HEK293 (cell line): ENCODE measurements at regions not wholly inside any gene's neighbourhood (a gene's known extent, or its start where the extent isn't known, plus 50 kb on each side); places are given as distances from the start of the nearest gene placed in this dataset.

Source experiments
- CTCF ChIA-PET: fragments of 350-600 bp; formaldehyde crosslinking; extraction: SDS; loops from one replicate; lab custom pipeline; 2021; ENCODE audit warnings: antibody characterized with exemption; lab: Yijun Ruan, JAX
- POLR2A ChIA-PET: fragments of 300-600 bp; formaldehyde crosslinking; extraction: SDS; loops from one replicate; lab custom pipeline; 2020; ENCODE audit warnings: antibody characterized with exemption, inconsistent platforms; lab: Yijun Ruan, JAX
- H3K27ac ChIP-seq: fragments of 200-500 bp; sonication (Bioruptor generic); 2 replicates; pipeline ENCODE4 v1.5.1; 2014; ENCODE audit warnings: low read depth, low read length, control low read depth, inconsistent platforms; ENCODE audit errors: extremely low read depth
- H3K36me3 ChIP-seq, 2 experiments: fragments of 200-500 bp in 1 of 2; sonication (Bioruptor generic) in 1 of 2; 1 replicate in 1 of 2; 2 replicates in 1 of 2; pipeline ENCODE4 v1.5.1; 2014 to 2017; ENCODE audit warnings: inconsistent platforms in 2 of 2, low read length in 2 of 2; ENCODE audit not compliant: control insufficient read depth in 2 of 2, insufficient read depth in 1 of 2
- H3K4me1 ChIP-seq: fragments of 200-500 bp; sonication (Bioruptor generic); 2 replicates; pipeline ENCODE4 v1.5.1; 2014; ENCODE audit warnings: mild to moderate bottlenecking, low read length, inconsistent platforms; ENCODE audit not compliant: control insufficient read depth, insufficient read depth
- H3K4me3 ChIP-seq: 2 replicates; pipeline ENCODE4 v1.5.1; 2011; ENCODE audit warnings: low read depth, mild to moderate bottlenecking, control low read depth, low read length, moderate library complexity
- H3K9me3 ChIP-seq: fragments of 200-500 bp; sonication (Bioruptor generic); 2 replicates; pipeline ENCODE4 v1.5.1; 2014; ENCODE audit warnings: low read depth, low read length, inconsistent platforms; ENCODE audit not compliant: control insufficient read depth, insufficient read depth
- EGR2 ChIP-seq: fragments of 450-650 bp; formaldehyde crosslinking; IDR thresholded peaks from 2 replicates; pipeline ENCODE4 v1.5.1; 2016; ENCODE audit warnings: low read depth, missing biosample characterization, missing genetic modification characterization
- GFI1B ChIP-seq: fragments of 450-650 bp; formaldehyde crosslinking; IDR thresholded peaks from 2 replicates; pipeline ENCODE4 v1.5.1; 2016; ENCODE audit warnings: missing biosample characterization, missing genetic modification characterization
- SCRT1 ChIP-seq: fragments of 450-650 bp; formaldehyde crosslinking; IDR thresholded peaks from 2 replicates; pipeline ENCODE4 v1.5.1; 2016; ENCODE audit warnings: missing biosample characterization, missing genetic modification characterization, borderline replicate concordance
- SP7 ChIP-seq: fragments of 450-650 bp; formaldehyde crosslinking; IDR thresholded peaks from 2 replicates; pipeline ENCODE4 v1.5.1; 2016; ENCODE audit warnings: missing biosample characterization, missing genetic modification characterization
- TRIM28 ChIP-seq: IDR thresholded peaks from 2 replicates; pipeline ENCODE4 v1.6.1; 2011; ENCODE audit warnings: low read length, control low read depth, borderline replicate concordance
- ZBTB20 ChIP-seq: fragments of 450-650 bp; formaldehyde crosslinking; IDR thresholded peaks from 2 replicates; pipeline ENCODE4 v1.5.1; 2016; ENCODE audit warnings: missing biosample characterization, missing genetic modification characterization
- ZEB2 ChIP-seq: fragments of 450-650 bp; formaldehyde crosslinking; IDR thresholded peaks from 2 replicates; pipeline ENCODE4 v1.5.1; 2016; ENCODE audit warnings: missing biosample characterization, missing genetic modification characterization
- ZFP69B ChIP-seq: fragments of 450-650 bp; formaldehyde crosslinking; IDR thresholded peaks from 2 replicates; pipeline ENCODE4 v1.5.1; 2016; ENCODE audit warnings: missing biosample characterization, missing genetic modification characterization
- ZNF121 ChIP-seq: fragments of 450-650 bp; formaldehyde crosslinking; IDR thresholded peaks from 2 replicates; pipeline ENCODE4 v1.5.1; 2016; ENCODE audit warnings: missing biosample characterization, missing genetic modification characterization
- ZNF214 ChIP-seq: fragments of 450-650 bp; formaldehyde crosslinking; IDR thresholded peaks from 2 replicates; pipeline ENCODE4 v1.5.1; 2017; ENCODE audit warnings: missing biosample characterization, mild to moderate bottlenecking, missing genetic modification characterization, borderline replicate concordance
- ZNF223 ChIP-seq: fragments of 450-650 bp; formaldehyde crosslinking; IDR thresholded peaks from 2 replicates; pipeline ENCODE4 v1.5.1; 2016; ENCODE audit warnings: missing biosample characterization, missing genetic modification characterization
- ZNF341 ChIP-seq: fragments of 450-650 bp; formaldehyde crosslinking; IDR thresholded peaks from 2 replicates; pipeline ENCODE4; 2016; ENCODE audit warnings: low read depth, missing biosample characterization, missing genetic modification characterization
- ZNF366 ChIP-seq: fragments of 450-650 bp; formaldehyde crosslinking; conservative IDR thresholded peaks from 2 replicates; pipeline ENCODE4 v1.5.1; 2016; ENCODE audit warnings: missing biosample characterization, missing genetic modification characterization
- ZNF433 ChIP-seq: fragments of 450-650 bp; formaldehyde crosslinking; IDR thresholded peaks from 2 replicates; pipeline ENCODE4 v1.5.1; 2016; ENCODE audit warnings: missing biosample characterization, missing genetic modification characterization, low read depth
- ZNF473 ChIP-seq: fragments of 450-650 bp; formaldehyde crosslinking; IDR thresholded peaks from 2 replicates; pipeline ENCODE4 v1.5.1; 2017; ENCODE audit warnings: missing biosample characterization, missing genetic modification characterization
- ZNF510 ChIP-seq: fragments of 450-650 bp; formaldehyde crosslinking; IDR thresholded peaks from 2 replicates; pipeline ENCODE4 v1.5.1; 2018; ENCODE audit warnings: mild to moderate bottlenecking, missing genetic modification characterization, missing biosample characterization; ENCODE audit not compliant: insufficient replicate concordance
- ZNF514 ChIP-seq: fragments of 450-650 bp; formaldehyde crosslinking; IDR thresholded peaks from 2 replicates; pipeline ENCODE4 v1.5.1; 2016; ENCODE audit warnings: missing biosample characterization, missing genetic modification characterization
- ZNF629 ChIP-seq: fragments of 450-650 bp; formaldehyde crosslinking; IDR thresholded peaks from 2 replicates; pipeline ENCODE4 v1.5.1; 2017; ENCODE audit warnings: missing biosample characterization, missing genetic modification characterization
- ZNF830 ChIP-seq: fragments of 450-650 bp; IDR thresholded peaks from 2 replicates; pipeline ENCODE4 v1.5.0; 2018; ENCODE audit warnings: missing biosample characterization, missing genetic modification characterization, low read depth, mild to moderate bottlenecking, moderate library complexity
- ZSCAN16 ChIP-seq: fragments of 450-650 bp; formaldehyde crosslinking; IDR thresholded peaks from 2 replicates; pipeline ENCODE4 v1.5.1; 2016; ENCODE audit warnings: missing biosample characterization, missing genetic modification characterization
- TF ChIP-seq, protein P1 (sequence below): fragments of 450-650 bp; formaldehyde crosslinking; IDR thresholded peaks from 2 replicates; pipeline ENCODE4 v1.5.1; 2016; ENCODE audit warnings: missing biosample characterization, missing genetic modification characterization
- TF ChIP-seq, protein P2 (sequence below): fragments of 450-650 bp; formaldehyde crosslinking; IDR thresholded peaks from 2 replicates; pipeline ENCODE4 v1.5.1; 2016; ENCODE audit warnings: missing biosample characterization, missing genetic modification characterization, low read depth
- TF ChIP-seq, protein P3 (sequence below): fragments of 450-650 bp; formaldehyde crosslinking; IDR thresholded peaks from 2 replicates; pipeline ENCODE4 v1.5.1; 2016; ENCODE audit warnings: missing biosample characterization, missing genetic modification characterization
- TF ChIP-seq, protein P4 (sequence below): fragments of 450-650 bp; formaldehyde crosslinking; IDR thresholded peaks from 2 replicates; pipeline ENCODE4 v1.5.1; 2017; ENCODE audit warnings: missing biosample characterization, missing genetic modification characterization

DNA sequence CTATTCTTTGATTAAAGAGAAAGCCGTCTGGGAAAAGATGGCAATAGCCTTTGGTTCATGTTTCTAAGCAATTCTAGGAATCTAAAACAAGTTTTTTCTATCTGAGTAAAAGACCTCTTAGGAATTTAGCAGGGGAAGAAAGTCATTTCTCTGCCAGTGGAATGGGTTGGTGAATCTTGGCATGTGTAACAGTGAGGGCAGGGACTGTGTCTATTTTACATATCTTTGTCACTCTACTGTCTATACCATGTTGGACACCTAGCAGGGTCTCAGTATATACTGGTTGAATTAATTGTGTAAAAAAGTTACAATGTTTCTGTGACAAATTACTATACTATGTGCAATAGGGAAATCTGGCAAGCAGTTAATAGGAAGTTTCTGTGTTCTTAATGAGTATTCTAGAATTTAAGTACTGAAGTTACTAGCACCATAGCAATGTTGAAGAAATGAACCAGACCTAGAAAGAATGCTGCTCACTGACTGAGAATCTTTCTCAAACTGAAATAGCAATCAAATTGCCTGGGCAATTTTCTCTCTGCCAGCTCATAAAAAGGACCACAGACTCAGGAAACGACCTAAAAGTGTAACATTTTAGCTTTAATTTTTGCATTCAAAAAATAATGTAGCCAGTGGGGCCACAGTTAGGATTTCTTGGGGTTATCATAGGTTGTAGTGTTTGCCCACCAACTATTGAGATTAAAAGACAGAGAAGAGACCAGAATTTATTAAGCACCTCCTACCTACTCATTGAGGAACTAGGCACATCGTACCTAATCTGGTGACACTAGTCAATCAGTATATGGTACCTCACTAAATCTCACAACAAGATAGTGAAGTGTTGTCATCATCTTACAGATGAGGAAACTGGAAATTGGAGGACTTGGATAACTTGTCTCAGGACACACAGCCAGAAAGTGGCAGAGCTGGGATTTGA, 56.2 kb upstream of the LEKR1 start:
- POLR2A ChIA-PET: no interaction called here
- H3K9me3 ChIP-seq: no peaks in the 10 kb centered on the region
- CTCF ChIA-PET: interaction anchor here (0.7 kb wide), 1 partner anchor 47 kb away, joined by 3 read pairs; no protein-coding TSS in a partner anchor
- TF ChIP-seq ZNF121 (no peak), ZSCAN16 (tag by site-specific recombination) (no peak), ZBTB20 (tag by site-specific recombination) (no peak), ZNF366 (tag by site-specific recombination) (no peak), ZNF341 (tag by site-specific recombination) (no peak)
- TF ChIP-seq, protein P1, sequence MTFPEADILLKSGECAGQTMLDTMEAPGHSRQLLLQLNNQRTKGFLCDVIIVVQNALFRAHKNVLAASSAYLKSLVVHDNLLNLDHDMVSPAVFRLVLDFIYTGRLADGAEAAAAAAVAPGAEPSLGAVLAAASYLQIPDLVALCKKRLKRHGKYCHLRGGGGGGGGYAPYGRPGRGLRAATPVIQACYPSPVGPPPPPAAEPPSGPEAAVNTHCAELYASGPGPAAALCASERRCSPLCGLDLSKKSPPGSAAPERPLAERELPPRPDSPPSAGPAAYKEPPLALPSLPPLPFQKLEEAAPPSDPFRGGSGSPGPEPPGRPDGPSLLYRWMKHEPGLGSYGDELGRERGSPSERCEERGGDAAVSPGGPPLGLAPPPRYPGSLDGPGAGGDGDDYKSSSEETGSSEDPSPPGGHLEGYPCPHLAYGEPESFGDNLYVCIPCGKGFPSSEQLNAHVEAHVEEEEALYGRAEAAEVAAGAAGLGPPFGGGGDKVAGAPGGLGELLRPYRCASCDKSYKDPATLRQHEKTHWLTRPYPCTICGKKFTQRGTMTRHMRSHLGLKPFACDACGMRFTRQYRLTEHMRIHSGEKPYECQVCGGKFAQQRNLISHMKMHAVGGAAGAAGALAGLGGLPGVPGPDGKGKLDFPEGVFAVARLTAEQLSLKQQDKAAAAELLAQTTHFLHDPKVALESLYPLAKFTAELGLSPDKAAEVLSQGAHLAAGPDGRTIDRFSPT (tag by site-specific recombination): no peak
- TF ChIP-seq, protein P2, sequence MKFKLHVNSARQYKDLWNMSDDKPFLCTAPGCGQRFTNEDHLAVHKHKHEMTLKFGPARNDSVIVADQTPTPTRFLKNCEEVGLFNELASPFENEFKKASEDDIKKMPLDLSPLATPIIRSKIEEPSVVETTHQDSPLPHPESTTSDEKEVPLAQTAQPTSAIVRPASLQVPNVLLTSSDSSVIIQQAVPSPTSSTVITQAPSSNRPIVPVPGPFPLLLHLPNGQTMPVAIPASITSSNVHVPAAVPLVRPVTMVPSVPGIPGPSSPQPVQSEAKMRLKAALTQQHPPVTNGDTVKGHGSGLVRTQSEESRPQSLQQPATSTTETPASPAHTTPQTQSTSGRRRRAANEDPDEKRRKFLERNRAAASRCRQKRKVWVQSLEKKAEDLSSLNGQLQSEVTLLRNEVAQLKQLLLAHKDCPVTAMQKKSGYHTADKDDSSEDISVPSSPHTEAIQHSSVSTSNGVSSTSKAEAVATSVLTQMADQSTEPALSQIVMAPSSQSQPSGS (tag by site-specific recombination): no peak
- H3K27ac ChIP-seq: no peak overlapping the region
- no peaks in the 10 kb centered on the region for H3K36me3 ChIP-seq
- 0 out of 2 replicates have a peak, but pooled peaks cover 2% of the 10 kb centered on the region for H3K4me1 ChIP-seq
- H3K4me3 ChIP-seq: no peak overlapping the region

DNA sequence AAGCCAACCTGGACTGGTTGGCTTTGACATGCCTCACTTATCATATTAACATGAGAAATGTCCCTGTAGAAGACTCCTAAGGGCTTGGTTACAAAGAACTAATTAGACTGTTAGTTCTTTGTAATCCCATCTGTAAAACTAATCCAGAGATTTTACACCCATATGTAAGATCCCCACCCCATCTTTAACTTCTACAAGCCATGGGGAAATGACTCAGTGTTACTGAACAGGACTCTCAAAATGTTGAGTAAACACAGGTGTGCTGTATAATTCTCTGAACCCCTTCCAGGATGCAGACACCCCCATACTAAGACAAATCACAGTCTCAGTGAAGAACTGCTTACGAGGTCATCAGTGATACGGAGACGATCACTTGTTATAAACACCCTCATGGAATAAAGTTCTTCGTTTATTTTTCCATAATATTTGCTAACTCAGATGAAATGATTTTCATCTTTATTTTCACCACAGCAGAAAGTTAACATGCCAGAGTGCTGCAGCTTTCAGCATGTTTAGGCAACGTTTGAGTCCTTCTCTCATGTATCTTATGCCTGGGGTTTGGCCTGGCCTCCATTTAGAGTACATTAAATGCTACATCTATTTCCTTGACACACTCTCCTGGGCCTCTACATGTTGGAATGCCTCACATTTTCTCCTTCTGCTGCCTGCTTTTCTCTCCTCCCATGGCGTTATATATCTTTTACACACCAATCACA, 55.3 kb upstream of the LEKR1 start:
- H3K4me1 ChIP-seq: 0 out of 2 replicates have a peak, but pooled peaks cover 2% of the 10 kb centered on the region
- H3K27ac ChIP-seq: no peak overlapping the region
- no peaks in the 10 kb centered on the region for H3K9me3 ChIP-seq
- TF ChIP-seq ZEB2 (tag by site-specific recombination): no peak
- no peak for TF ChIP-seq ZNF433 (tag by site-specific recombination)
- no peak for TF ChIP-seq SCRT1 (tag by site-specific recombination)
- TF ChIP-seq ZNF473 (tag by site-specific recombination): no peak
- no peak for TF ChIP-seq ZNF830 (tag by site-specific recombination)
- no peak for TF ChIP-seq ZFP69B (tag by site-specific recombination)
- TF ChIP-seq ZNF629: no peak
- TF ChIP-seq GFI1B (tag by site-specific recombination): no peak
- TF ChIP-seq SP7: no peak
- no peak for TF ChIP-seq TRIM28
- TF ChIP-seq ZNF214 (tag by site-specific recombination): no peak
- TF ChIP-seq EGR2 (tag by site-specific recombination): no peak
- TF ChIP-seq, protein P3, sequence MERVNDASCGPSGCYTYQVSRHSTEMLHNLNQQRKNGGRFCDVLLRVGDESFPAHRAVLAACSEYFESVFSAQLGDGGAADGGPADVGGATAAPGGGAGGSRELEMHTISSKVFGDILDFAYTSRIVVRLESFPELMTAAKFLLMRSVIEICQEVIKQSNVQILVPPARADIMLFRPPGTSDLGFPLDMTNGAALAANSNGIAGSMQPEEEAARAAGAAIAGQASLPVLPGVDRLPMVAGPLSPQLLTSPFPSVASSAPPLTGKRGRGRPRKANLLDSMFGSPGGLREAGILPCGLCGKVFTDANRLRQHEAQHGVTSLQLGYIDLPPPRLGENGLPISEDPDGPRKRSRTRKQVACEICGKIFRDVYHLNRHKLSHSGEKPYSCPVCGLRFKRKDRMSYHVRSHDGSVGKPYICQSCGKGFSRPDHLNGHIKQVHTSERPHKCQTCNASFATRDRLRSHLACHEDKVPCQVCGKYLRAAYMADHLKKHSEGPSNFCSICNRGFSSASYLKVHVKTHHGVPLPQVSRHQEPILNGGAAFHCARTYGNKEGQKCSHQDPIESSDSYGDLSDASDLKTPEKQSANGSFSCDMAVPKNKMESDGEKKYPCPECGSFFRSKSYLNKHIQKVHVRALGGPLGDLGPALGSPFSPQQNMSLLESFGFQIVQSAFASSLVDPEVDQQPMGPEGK: no peak
- TF ChIP-seq ZNF510 (tag by site-specific recombination): no peak
- TF ChIP-seq ZNF223 (tag by site-specific recombination): no peak
- no peak for TF ChIP-seq ZNF514 (tag by site-specific recombination)
- TF ChIP-seq, protein P4, sequence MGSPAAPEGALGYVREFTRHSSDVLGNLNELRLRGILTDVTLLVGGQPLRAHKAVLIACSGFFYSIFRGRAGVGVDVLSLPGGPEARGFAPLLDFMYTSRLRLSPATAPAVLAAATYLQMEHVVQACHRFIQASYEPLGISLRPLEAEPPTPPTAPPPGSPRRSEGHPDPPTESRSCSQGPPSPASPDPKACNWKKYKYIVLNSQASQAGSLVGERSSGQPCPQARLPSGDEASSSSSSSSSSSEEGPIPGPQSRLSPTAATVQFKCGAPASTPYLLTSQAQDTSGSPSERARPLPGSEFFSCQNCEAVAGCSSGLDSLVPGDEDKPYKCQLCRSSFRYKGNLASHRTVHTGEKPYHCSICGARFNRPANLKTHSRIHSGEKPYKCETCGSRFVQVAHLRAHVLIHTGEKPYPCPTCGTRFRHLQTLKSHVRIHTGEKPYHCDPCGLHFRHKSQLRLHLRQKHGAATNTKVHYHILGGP: no peak
- no peak for TF ChIP-seq ZNF121
- CTCF ChIA-PET: no interaction called here
- H3K4me3 ChIP-seq: no peak overlapping the region
- POLR2A ChIA-PET: no interaction called here
- H3K36me3 ChIP-seq: no peaks in the 10 kb centered on the region
